Large intestine (tissue), 3 donors: ENCODE measurements at regions not wholly inside any gene's neighbourhood (a gene's known extent, or its start where the extent isn't known, plus 50 kb on each side); places are given as distances from the start of the nearest gene placed in this dataset.

Experiments used
- DNase-seq, 2 donors: peaks; one replicate each; pipeline versions ENCODE4 v3.0.0 to v3.0.0-alpha.2; 2013
- H3K27ac ChIP-seq: one replicate; pipeline ENCODE4 v1.5.1; 2013; ENCODE audit warnings: low read length
- H3K27me3 ChIP-seq: 2 replicates; pipeline ENCODE4 v1.6.1; 2013; ENCODE audit warnings: low read length; ENCODE audit not compliant: control insufficient read depth, insufficient read depth
- H3K36me3 ChIP-seq: 2 replicates; pipeline ENCODE4 v1.6.1; 2013; ENCODE audit warnings: low read length; ENCODE audit not compliant: control insufficient read depth, insufficient read depth
- H3K4me1 ChIP-seq: one replicate; pipeline ENCODE4 v1.6.1; 2013; ENCODE audit warnings: low read length; ENCODE audit not compliant: control insufficient read depth, insufficient read depth
- H3K4me3 ChIP-seq: one replicate; pipeline ENCODE4 v1.5.1; 2013; ENCODE audit warnings: low read length
- H3K9me3 ChIP-seq: one replicate; pipeline ENCODE4 v1.6.1; 2013; ENCODE audit warnings: mild to moderate bottlenecking, low read depth, low read length, moderate library complexity; ENCODE audit not compliant: control insufficient read depth
- WGBS: methylation state at CpG from one replicate; pipeline ENCODE4 v1.1.5; 2013; ENCODE audit warnings: low lambda C conversion rate; ENCODE audit not compliant: insufficient coverage; 5-methylcytosine and 5-hydroxymethylcytosine counted together

GRCh38 chr3:124116906-124117305, 125.0 kb upstream of the ROPN1 start:
- no peaks in the 10 kb centered on the region for H3K9me3 ChIP-seq
- no peak for DNase-seq
- no peak overlapping the region for H3K4me3 ChIP-seq

GRCh38 chr3:124117486-124117885, 125.6 kb upstream of the ROPN1 start:
- H3K36me3 ChIP-seq, result no peaks in the 10 kb centered on the region
- DNase-seq, result no peak
- no peak overlapping the region for H3K4me3 ChIP-seq
- H3K27ac ChIP-seq, result no peak overlapping the region
- no peaks in the 10 kb centered on the region for H3K9me3 ChIP-seq
- no peaks in the 10 kb centered on the region for H3K4me1 ChIP-seq
- no CpG with 5 or more reads among the region's 3 CpGs for WGBS
- H3K27me3 ChIP-seq, result no peaks in the 10 kb centered on the region

More at GRCh38 chr3:124116906-124117305, 125.0 kb upstream of the ROPN1 start:
- no peaks in the 10 kb centered on the region for H3K36me3 ChIP-seq
- H3K27me3 ChIP-seq, result no peaks in the 10 kb centered on the region
- no peak overlapping the region for H3K27ac ChIP-seq
- no peaks in the 10 kb centered on the region for H3K4me1 ChIP-seq

GRCh38 chr3:124118397-124118796, 126.5 kb upstream of the ROPN1 start:
- Histone ChIP-seq H3K9me3 (no peaks in the 10 kb centered on the region), H3K27me3 (no peaks in the 10 kb centered on the region), H3K27ac (no peak overlapping the region), H3K36me3 (no peaks in the 10 kb centered on the region), H3K4me1 (no peaks in the 10 kb centered on the region), H3K4me3 (no peak overlapping the region)
- 75% methylated on average over 1 of the region's 4 CpGs for WGBS
- no peak for DNase-seq

- Histone ChIP-seq H3K27me3 (no peaks in the 10 kb centered on the region), H3K27ac (no peak overlapping the region), H3K4me1 (no peaks in the 10 kb centered on the region), H3K36me3 (no peaks in the 10 kb centered on the region), H3K9me3 (no peaks in the 10 kb centered on the region), H3K4me3 (no peak overlapping the region)
- no peak for DNase-seq
- WGBS, result no CpG with 5 or more reads among the region's 4 CpGs
Measured at GRCh38 chr3:124119056-124119716, 127.3 kb upstream of the ROPN1 start.

- Histone ChIP-seq H3K27ac (no peak overlapping the region), H3K4me3 (no peak overlapping the region), H3K4me1 (no peaks in the 10 kb centered on the region), H3K36me3 (no peaks in the 10 kb centered on the region), H3K27me3 (peaks cover under 1% of the 10 kb centered on the region), H3K9me3 (no peaks in the 10 kb centered on the region)
- peak in 1 of 2 donors; percentile 29 for DNase-seq
- WGBS, result 100% methylated on average over 1 of the region's 1 CpG
Measured at GRCh38 chr3:124121379-124122312, 129.7 kb upstream of the ROPN1 start.

- WGBS, result no CpG with 5 or more reads among the region's 1 CpG
- Histone ChIP-seq H3K4me3 (no peak overlapping the region), H3K27me3 (peaks cover 3% of the 10 kb centered on the region), H3K36me3 (no peaks in the 10 kb centered on the region), H3K4me1 (no peaks in the 10 kb centered on the region), H3K27ac (no peak overlapping the region), H3K9me3 (no peaks in the 10 kb centered on the region)
- no peak for DNase-seq
Measured at GRCh38 chr3:124125315-124125714, 133.4 kb upstream of the ROPN1 start.

- peaks cover 3% of the 10 kb centered on the region for H3K27me3 ChIP-seq
- no peaks in the 10 kb centered on the region for H3K36me3 ChIP-seq
- H3K4me1 ChIP-seq, result no peaks in the 10 kb centered on the region
- no peak for DNase-seq
- no peak overlapping the region for H3K4me3 ChIP-seq
- no peaks in the 10 kb centered on the region for H3K9me3 ChIP-seq
- H3K27ac ChIP-seq, result no peak overlapping the region
- no CpG with 5 or more reads among the region's 1 CpG for WGBS
Measured at GRCh38 chr3:124126436-124127023, 134.6 kb upstream of the ROPN1 start.

GRCh38 chr3:124131158-124131557, 139.2 kb upstream of the ROPN1 start:
- H3K27me3 ChIP-seq, result peaks cover 3% of the 10 kb centered on the region
- H3K4me3 ChIP-seq, result no peak overlapping the region
- H3K27ac ChIP-seq, result no peak overlapping the region
- DNase-seq, result no peak
- no peaks in the 10 kb centered on the region for H3K4me1 ChIP-seq
- no peaks in the 10 kb centered on the region for H3K36me3 ChIP-seq
- H3K9me3 ChIP-seq, result no peaks in the 10 kb centered on the region

- H3K9me3 ChIP-seq, result no peaks in the 10 kb centered on the region
- DNase-seq, result no peak
- no CpG with 5 or more reads among the region's 2 CpGs for WGBS
Measured at GRCh38 chr3:124131580-124131979, 139.7 kb upstream of the ROPN1 start.

GRCh38 chr3:124132813-124133212, 140.9 kb upstream of the ROPN1 start:
- WGBS, result 80% methylated on average over 1 of the region's 2 CpGs
- DNase-seq, result no peak
- no peak overlapping the region for H3K27ac ChIP-seq
- H3K4me3 ChIP-seq, result no peak overlapping the region
- no peaks in the 10 kb centered on the region for H3K27me3 ChIP-seq
- no peaks in the 10 kb centered on the region for H3K9me3 ChIP-seq
- no peaks in the 10 kb centered on the region for H3K36me3 ChIP-seq
- no peaks in the 10 kb centered on the region for H3K4me1 ChIP-seq

More at GRCh38 chr3:124131580-124131979, 139.7 kb upstream of the ROPN1 start:
- Histone ChIP-seq H3K4me1 (no peaks in the 10 kb centered on the region), H3K4me3 (no peak overlapping the region), H3K27ac (no peak overlapping the region), H3K36me3 (no peaks in the 10 kb centered on the region), H3K27me3 (peaks cover 2% of the 10 kb centered on the region)
